Panc1 (cell line): ENCODE measurements at regions not wholly inside any gene's neighbourhood (a gene's known extent, or its start where the extent isn't known, plus 50 kb on each side); places are given as distances from the start of the nearest gene placed in this dataset.

Experiments used
- ATAC-seq: fragments of 200-7000 bp; cut with Tn5 transposase; 2 replicates; pipeline ENCODE4 v1.9.1; 2020; ENCODE audit warnings: mild to moderate bottlenecking, moderate library complexity
- BruUV-seq: library from RNA; stranded (reverse); fragments of 400-500 nt; replicated peaks from 2 replicates; lab custom pipeline; 2021; lab: Mats Ljungman, UMichigan
- CTCF ChIA-PET: fragments of 300-600 bp; sonication (Branson Sonifier 250); formaldehyde crosslinking; loops from one replicate; lab custom pipeline; 2022; ENCODE audit warnings: antibody characterized with exemption; lab: Charles Lee
- POLR2A ChIA-PET: fragments of 300-600 bp; sonication (Branson Sonifier 250); formaldehyde crosslinking; loops from one replicate; lab custom pipeline; 2022; ENCODE audit warnings: antibody characterized with exemption; lab: Charles Lee
- DNase-seq: peaks from one replicate; pipeline ENCODE4 v3.0.0-alpha.2; 2010; ENCODE audit warnings: low read depth, low spot score
- H3K27ac ChIP-seq: 2 replicates; pipeline ENCODE4 v1.5.1; 2011; ENCODE audit warnings: mild to moderate bottlenecking, low read length, inconsistent platforms
- H3K27me3 ChIP-seq: fragments of 200-500 bp; sonication (Bioruptor generic); 2 replicates; pipeline ENCODE4 v1.6.0; 2014; ENCODE audit warnings: low read length, inconsistent platforms; ENCODE audit not compliant: control insufficient read depth, insufficient read depth
- H3K36me3 ChIP-seq: fragments of 200-500 bp; sonication (Bioruptor generic); 2 replicates; pipeline ENCODE4 v1.5.1; 2014; ENCODE audit warnings: inconsistent platforms, mild to moderate bottlenecking, low read length, moderate library complexity; ENCODE audit not compliant: control insufficient read depth, insufficient read depth
- H3K4me1 ChIP-seq: 2 replicates; pipeline ENCODE4 v1.5.1; 2011; ENCODE audit warnings: inconsistent platforms, mild to moderate bottlenecking, low read length, moderate library complexity; ENCODE audit not compliant: control insufficient read depth, insufficient read depth
- H3K4me3 ChIP-seq, 2 experiments: 2 replicates each; pipeline ENCODE4 v1.5.1; 2011 to 2012; ENCODE audit warnings: low read depth in 2 of 2, low read length in 2 of 2, mild to moderate bottlenecking in 2 of 2, inconsistent platforms in 1 of 2, moderate library complexity in 1 of 2
- H3K9me3 ChIP-seq: fragments of 200-500 bp; sonication (Bioruptor generic); 2 replicates; pipeline ENCODE4 v1.5.1; 2014; ENCODE audit warnings: low read depth, mild to moderate bottlenecking, inconsistent platforms, low read length, moderate library complexity; ENCODE audit not compliant: control insufficient read depth, insufficient read depth
- CTCF ChIP-seq: fragments of 450-650 bp; IDR thresholded peaks from 2 replicates; pipeline ENCODE4 v1.5.1; 2017; ENCODE audit warnings: mild to moderate bottlenecking
- POLR2AphosphoS5 ChIP-seq: IDR thresholded peaks from 2 replicates; pipeline ENCODE4 v1.6.1; 2012; ENCODE audit warnings: mild to moderate bottlenecking, low read depth, low read length, moderate library complexity
- REST ChIP-seq, 2 experiments: IDR thresholded peaks; 2 replicates each; pipeline ENCODE4 v1.6.1; 2011 to 2012; ENCODE audit warnings: low read depth in 2 of 2, control low read depth in 1 of 2, low read length in 1 of 2, mild to moderate bottlenecking in 1 of 2, moderate library complexity in 1 of 2; ENCODE audit not compliant: insufficient read depth in 1 of 2
- SIN3A ChIP-seq: IDR thresholded peaks from 2 replicates; pipeline ENCODE4 v1.6.1; 2012; ENCODE audit warnings: low read depth, mild to moderate bottlenecking, low read length, moderate library complexity, borderline replicate concordance; ENCODE audit not compliant: insufficient read depth
- TCF7L2 ChIP-seq: IDR thresholded peaks from 2 replicates; pipeline ENCODE4 v1.6.1; 2011; ENCODE audit warnings: mild to moderate bottlenecking, low read depth, low read length, inconsistent platforms
- in situ Hi-C: cut with HindIII; loops from 2 replicates; pipeline ENCODE4 v1.10.0; 2016; ENCODE audit warnings: low sequenced_read_pairs, low pct_unique_long_range_greater_than_20kb
- intact Hi-C: fragments of 100-400 bp; cut with micrococcal nuclease; formaldehyde crosslinking; loops from one replicate; pipeline ENCODE4 v1.10.0; 2022; ENCODE audit not compliant: unreplicated experiment

GRCh38 chr7:19295376-19295775 is 150.2 kb upstream of the FERD3L start:
- no TSS peak for BruUV-seq
- no peaks in the 10 kb centered on the region for H3K4me1 ChIP-seq
- H3K4me3 ChIP-seq, result no peak overlapping the region
- in situ Hi-C loops, result no loop called here
- CTCF ChIA-PET, result no interaction called here
- TF ChIP-seq TCF7L2 (no peak), REST (IDR thresholded peaks at IDR 0.05; ENCODE audit: insufficient read depth in 1 of 2, low read depth in 2 of 2, low read length in 1 of 2) (no peak), CTCF (no peak), POLR2AphosphoS5 (no peak)
- H3K27me3 ChIP-seq, result no peaks in the 10 kb centered on the region
- POLR2A ChIA-PET, result no interaction called here
- intact Hi-C loops, result loop anchor here (1.0 kb wide), 1 partner anchor 9 kb away; no protein-coding TSS in a partner anchor
- no peak for DNase-seq
- ATAC-seq, result no peak
- H3K36me3 ChIP-seq, result no peaks in the 10 kb centered on the region
- H3K27ac ChIP-seq, result no peak overlapping the region
- H3K9me3 ChIP-seq, result no peaks in the 10 kb centered on the region

GRCh38 chr7:19294619-19295018 is 149.4 kb upstream of the FERD3L start:
- DNase-seq (no peak), ATAC-seq (no peak)
- TF ChIP-seq CTCF, result no peak
- TF ChIP-seq REST (IDR thresholded peaks at IDR 0.05; ENCODE audit: insufficient read depth in 1 of 2, low read depth in 2 of 2, low read length in 1 of 2), result no peak
- TF ChIP-seq SIN3A, result no peak
- no peak for TF ChIP-seq POLR2AphosphoS5
- TF ChIP-seq TCF7L2, result no peak
- ChIA-PET POLR2A (interaction anchor here (0.6 kb wide), 1 partner anchor 1657 kb away, joined by 5 read pairs; no protein-coding TSS in a partner anchor), CTCF (no interaction called here)
- H3K36me3 ChIP-seq, result no peaks in the 10 kb centered on the region
- no peaks in the 10 kb centered on the region for H3K4me1 ChIP-seq
- no TSS peak for BruUV-seq
- intact Hi-C loops, result loop anchor here (1.0 kb wide), 1 partner anchor 8 kb away; no protein-coding TSS in a partner anchor
- no peaks in the 10 kb centered on the region for H3K27me3 ChIP-seq
- no peak overlapping the region for H3K4me3 ChIP-seq
- H3K27ac ChIP-seq, result no peak overlapping the region
- in situ Hi-C loops, result no loop called here
- no peaks in the 10 kb centered on the region for H3K9me3 ChIP-seq
